Mucosa of descending colon (tissue), 3 donors: ENCODE measurements at regions not wholly inside any gene's neighbourhood (a gene's known extent, or its start where the extent isn't known, plus 50 kb on each side); places are given as distances from the start of the nearest gene placed in this dataset.

ENCODE experiments used
- ATAC-seq: fragments of 200-7000 bp; cut with Tn5 transposase; one replicate; pipeline ENCODE4 v1.9.1; 2020; ENCODE audit warnings: mild to moderate bottlenecking, moderate library complexity
- DNase-seq, 3 donors: peaks; one replicate each; pipeline ENCODE4 v3.0.0-alpha.2; 2020
- H3K36me3 ChIP-seq: fragments of 200-600 bp; one replicate; pipeline ENCODE4 v1.8.0; 2021; ENCODE audit warnings: low read depth, mild to moderate bottlenecking
- H3K4me1 ChIP-seq: fragments of 200-600 bp; one replicate; pipeline ENCODE4 v1.8.0; 2021; ENCODE audit warnings: low read depth, mild to moderate bottlenecking
- H3K4me3 ChIP-seq: fragments of 200-600 bp; one replicate; pipeline ENCODE4 v1.8.0; 2021; ENCODE audit warnings: mild to moderate bottlenecking
- H3K9me3 ChIP-seq: fragments of 200-600 bp; one replicate; pipeline ENCODE4 v1.8.0; 2021; ENCODE audit warnings: mild to moderate bottlenecking
- intact Hi-C, 2 donors: fragments of 100-400 bp; cut with DNase I in 1 of 2; cut with micrococcal nuclease in 1 of 2; formaldehyde crosslinking; loops; one replicate each; pipeline versions ENCODE4 v1.11.0 to v1.11.1; 2022; cut with DNase I, micrococcal nuclease
- TF ChIP-seq, protein P1 (sequence below): fragments of 200-600 bp; IDR thresholded peaks from one replicate; pipeline ENCODE4 v1.8.0; 2022; ENCODE audit warnings: antibody characterized with exemption, mild to moderate bottlenecking
- donor health status: DM: no; HTN: no; CAD: no; lungs with moderate emphysema.
- donor health status: DM: no; HTN: no; CAD: no.
- donor health status: DM: no; HTN: yes; CAD: no.

DNA sequence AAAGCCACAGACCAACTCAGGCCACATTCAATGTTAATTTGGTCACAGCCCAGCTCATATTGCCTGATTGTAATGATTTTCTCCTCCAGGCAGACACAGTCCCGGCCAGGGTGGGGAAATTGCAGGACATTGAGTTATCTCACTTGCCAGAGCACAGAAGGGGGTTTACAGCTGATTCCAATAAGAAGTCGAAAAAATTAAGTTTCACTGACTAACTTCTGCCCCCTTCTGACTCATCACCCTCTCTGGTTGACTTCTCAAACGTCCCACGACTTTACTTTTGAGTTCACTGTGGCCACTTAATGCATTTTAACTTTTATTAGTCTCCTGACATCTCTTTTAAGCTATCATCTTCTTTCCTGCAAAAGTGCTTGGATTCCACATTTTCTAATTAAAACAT, 321.4 kb upstream of the WWC1 start:
- H3K4me3 ChIP-seq = no peak overlapping the region
- H3K4me1 ChIP-seq = no peaks in the 10 kb centered on the region
- ATAC-seq (no peak), DNase-seq (no peak)
- H3K9me3 ChIP-seq = no peaks in the 10 kb centered on the region
- H3K36me3 ChIP-seq = no peaks in the 10 kb centered on the region
- TF ChIP-seq, protein P1, sequence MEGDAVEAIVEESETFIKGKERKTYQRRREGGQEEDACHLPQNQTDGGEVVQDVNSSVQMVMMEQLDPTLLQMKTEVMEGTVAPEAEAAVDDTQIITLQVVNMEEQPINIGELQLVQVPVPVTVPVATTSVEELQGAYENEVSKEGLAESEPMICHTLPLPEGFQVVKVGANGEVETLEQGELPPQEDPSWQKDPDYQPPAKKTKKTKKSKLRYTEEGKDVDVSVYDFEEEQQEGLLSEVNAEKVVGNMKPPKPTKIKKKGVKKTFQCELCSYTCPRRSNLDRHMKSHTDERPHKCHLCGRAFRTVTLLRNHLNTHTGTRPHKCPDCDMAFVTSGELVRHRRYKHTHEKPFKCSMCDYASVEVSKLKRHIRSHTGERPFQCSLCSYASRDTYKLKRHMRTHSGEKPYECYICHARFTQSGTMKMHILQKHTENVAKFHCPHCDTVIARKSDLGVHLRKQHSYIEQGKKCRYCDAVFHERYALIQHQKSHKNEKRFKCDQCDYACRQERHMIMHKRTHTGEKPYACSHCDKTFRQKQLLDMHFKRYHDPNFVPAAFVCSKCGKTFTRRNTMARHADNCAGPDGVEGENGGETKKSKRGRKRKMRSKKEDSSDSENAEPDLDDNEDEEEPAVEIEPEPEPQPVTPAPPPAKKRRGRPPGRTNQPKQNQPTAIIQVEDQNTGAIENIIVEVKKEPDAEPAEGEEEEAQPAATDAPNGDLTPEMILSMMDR = no peak
- intact Hi-C loops = no loop called here

DNA sequence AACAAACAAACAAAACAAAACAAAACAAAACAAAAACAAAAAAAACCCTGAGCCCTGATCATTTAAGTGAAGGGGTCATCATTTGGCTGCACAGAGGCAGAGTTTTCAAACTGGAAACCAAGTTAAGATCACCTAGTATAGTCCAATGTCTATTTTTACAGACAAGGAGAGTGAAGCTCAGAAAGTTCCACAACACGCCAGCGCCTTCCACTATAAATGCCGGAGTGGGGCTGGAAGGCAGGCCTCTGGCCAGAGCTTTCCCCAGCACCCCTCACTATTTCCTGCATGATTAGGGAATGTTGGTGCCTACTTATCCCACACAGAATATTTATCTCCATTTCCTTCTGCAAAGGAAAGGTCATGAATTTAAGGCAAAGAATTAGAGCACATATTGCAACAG, 319.7 kb upstream of the WWC1 start:
- TF ChIP-seq, protein P1 = no peak
- ATAC-seq (no peak), DNase-seq (no peak)
- intact Hi-C loops = no loop called here
- Histone ChIP-seq H3K4me1 (no peaks in the 10 kb centered on the region), H3K36me3 (no peaks in the 10 kb centered on the region), H3K4me3 (no peak overlapping the region), H3K9me3 (no peaks in the 10 kb centered on the region)

DNA sequence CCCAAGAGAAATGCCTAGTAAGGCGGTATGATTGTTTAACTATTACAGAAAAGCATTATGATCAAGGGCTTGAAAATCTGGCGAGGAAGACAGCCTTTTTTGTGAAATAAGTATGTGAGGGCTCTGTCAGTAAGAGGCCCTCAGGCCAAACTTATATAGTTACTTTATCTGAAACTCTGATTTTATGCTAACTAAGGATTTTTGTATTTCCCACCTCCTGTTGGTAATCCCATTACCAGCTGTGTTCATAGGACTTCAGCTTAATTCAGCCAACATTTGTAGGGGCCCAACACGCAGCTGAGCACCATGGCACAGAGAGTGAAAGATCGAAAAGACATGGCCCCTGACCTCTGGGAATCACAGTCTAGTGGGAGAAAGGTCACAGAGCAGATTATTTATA, 318.3 kb upstream of the WWC1 start:
- DNase-seq (no peak), ATAC-seq (no peak)
- H3K4me3 ChIP-seq = no peak overlapping the region
- H3K36me3 ChIP-seq = no peaks in the 10 kb centered on the region
- H3K4me1 ChIP-seq = no peaks in the 10 kb centered on the region
- intact Hi-C loops = no loop called here
- TF ChIP-seq, protein P1 = no peak
- no peaks in the 10 kb centered on the region for H3K9me3 ChIP-seq

DNA sequence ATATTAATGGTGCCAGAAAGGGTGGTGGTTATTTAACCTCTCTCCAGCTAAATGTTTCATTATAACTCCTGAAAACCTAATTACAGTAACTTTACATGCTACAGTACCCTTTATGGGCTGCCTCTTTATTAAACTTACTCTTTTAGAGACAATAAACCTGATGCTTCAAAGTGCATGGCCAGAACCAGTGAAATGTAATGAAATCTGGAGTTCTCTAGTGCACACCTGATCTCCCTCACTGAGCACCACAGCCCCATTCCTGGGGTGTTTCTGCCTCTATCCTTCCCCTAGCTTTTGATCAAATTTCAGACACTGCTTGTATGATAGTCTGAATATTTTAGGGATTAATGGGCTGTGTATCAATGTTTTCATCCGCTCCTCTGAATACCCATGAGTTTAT, 306.5 kb upstream of the WWC1 start:
- H3K9me3 ChIP-seq = no peaks in the 10 kb centered on the region
- no peaks in the 10 kb centered on the region for H3K4me1 ChIP-seq
- DNase-seq (no peak), ATAC-seq (no peak)
- no peaks in the 10 kb centered on the region for H3K36me3 ChIP-seq
- intact Hi-C loops = no loop called here
- no peak overlapping the region for H3K4me3 ChIP-seq
- TF ChIP-seq, protein P1 = no peak

DNA sequence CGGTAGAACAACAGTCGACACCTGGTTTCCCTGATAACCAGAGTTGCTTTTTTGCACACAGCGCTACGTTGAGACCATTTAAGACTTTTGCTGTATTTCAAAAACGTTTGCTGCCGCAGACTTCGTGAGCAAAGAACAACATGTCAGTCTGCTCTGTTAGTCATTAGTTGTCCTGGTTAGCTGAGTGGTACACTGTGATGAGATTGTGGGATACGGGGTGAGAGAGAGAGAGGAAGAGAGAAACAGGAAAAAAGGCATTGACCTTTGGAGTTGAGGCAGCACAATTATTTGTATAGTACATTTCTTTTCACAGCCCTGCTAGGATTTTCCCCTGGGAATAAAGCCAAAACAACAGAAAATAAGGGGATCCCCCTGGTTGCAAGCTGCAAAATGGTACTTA, 306.1 kb upstream of the WWC1 start:
- H3K9me3 ChIP-seq = no peaks in the 10 kb centered on the region
- TF ChIP-seq, protein P1 = no peak
- no peaks in the 10 kb centered on the region for H3K4me1 ChIP-seq
- no peak overlapping the region for H3K4me3 ChIP-seq
- intact Hi-C loops = no loop called here
- ATAC-seq (no peak), DNase-seq (no peak)
- no peaks in the 10 kb centered on the region for H3K36me3 ChIP-seq
